Activated T-cell treated with anti-CD3 and anti-CD28 coated beads, Interleukin-2, amount 50 U/mL, for 1 hour (primary cell): ENCODE measurements at regions not wholly inside any gene's neighbourhood (a gene's known extent, or its start where the extent isn't known, plus 50 kb on each side); places are given as distances from the start of the nearest gene placed in this dataset.
"Not testable (repeated sequence)": the region's sequence is repeated elsewhere in the genome, so short reads cannot be mapped to it uniquely, and the experiment has no call there.

Experiments
- DNase-seq: peaks from one replicate; pipeline ENCODE4 v3.0.0-alpha.2; 2020

DNA sequence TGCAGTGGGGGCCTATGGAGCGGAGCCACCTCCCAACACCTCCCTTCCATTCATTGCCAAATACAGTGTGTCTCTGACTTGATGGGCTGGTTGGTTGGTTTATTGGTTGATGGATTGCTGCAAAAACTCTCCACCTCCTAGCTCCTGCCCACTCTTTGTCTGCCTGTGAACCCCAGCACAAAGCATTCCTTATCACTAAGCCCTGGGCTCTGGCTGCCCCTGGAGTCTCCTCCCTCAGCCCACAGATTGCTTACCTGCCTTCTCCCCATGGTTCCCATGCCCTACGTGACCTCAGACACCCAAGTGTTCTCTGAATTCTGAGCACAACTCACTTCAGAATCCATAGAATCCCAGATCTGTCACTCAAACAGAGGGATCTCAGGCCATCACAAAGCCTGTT lies 139.1 kb upstream of the TPM1 start:
- DNase-seq = no peak

DNA sequence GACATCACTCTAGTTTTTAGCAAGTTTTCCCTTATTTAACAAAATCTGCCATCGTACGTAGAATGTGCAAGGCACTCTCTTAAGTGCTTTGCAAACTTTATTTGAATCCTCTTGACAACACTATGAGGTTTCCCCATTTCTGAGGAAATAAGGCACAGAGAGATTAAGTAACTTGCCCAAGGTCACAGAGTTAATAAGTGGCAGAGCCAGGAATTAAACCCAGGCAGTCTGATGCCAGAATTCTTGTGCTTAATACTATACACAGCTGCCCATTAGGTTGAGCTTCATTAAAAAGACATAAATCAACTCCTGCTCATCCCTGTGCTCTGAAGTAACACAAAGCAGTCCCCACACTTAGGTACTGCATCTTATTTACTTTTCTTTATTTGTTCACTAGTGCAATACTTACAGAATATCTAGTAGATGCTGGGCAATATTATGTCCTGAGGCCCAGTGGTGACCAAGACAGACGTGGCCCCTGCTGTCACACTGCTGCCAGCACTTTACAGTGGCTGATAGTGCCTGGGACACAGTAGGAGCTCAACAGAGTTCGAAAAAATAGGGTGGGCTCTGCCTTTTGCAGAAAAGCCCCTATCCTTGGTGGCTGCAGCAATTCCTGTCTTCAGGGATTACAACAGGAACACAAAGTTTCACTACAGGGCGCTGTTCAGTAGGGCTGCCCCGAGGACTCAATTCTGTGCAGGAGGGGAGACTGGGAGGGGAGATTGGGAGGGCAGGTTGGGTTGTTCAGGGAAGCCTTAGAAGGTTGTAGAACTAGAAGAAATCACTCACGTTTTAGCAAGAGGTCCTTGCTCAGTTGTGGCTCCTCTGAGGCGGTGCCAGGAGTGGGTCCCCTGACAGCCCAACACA lies 138.3 kb upstream of the TPM1 start:
- DNase-seq = peak; percentile 28

DNA sequence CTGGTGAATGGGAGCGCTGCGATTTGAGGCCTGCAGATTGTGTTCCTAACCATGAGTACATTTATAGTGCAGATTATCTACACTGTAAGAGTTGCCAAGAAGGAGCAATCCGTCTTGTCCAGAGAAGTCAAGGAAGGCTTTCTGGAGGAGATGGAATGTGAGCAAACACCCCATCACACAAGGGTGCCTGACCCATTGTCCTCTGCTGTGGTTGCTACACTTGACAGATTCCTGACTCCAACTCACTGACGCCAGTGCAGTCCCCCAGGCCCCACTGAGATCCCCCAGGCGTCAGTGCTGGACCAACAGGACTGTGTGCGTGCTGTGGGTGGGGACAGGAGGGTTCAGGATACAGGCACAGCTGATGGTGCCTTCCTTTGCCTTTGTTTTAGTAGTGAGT lies 135.9 kb upstream of the TPM1 start:
- DNase-seq = no peak

DNA sequence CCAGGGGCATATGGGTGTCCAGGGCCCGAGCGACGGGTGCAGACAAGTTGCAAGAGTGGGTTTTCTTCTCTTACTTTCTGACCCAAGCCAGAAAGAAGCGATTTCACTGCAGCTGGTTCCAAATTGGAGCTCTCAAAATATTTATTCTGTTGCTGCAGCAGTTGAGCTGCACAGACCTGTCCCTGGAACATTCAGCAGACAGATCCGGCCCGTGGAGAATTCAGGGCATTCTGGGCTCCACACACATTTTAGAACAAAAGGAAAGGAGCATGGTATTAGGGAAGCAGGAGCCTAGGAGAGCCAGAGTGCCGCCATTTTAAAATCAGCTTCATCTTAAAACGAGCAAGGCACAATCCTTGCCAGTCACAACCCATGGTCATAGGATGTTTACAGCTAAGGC lies 135.3 kb upstream of the TPM1 start:
- DNase-seq = no peak

GRCh38 chr15:62908341-62908740 lies 134.2 kb upstream of the TPM1 start:
- not testable (repeated sequence) for DNase-seq

DNA sequence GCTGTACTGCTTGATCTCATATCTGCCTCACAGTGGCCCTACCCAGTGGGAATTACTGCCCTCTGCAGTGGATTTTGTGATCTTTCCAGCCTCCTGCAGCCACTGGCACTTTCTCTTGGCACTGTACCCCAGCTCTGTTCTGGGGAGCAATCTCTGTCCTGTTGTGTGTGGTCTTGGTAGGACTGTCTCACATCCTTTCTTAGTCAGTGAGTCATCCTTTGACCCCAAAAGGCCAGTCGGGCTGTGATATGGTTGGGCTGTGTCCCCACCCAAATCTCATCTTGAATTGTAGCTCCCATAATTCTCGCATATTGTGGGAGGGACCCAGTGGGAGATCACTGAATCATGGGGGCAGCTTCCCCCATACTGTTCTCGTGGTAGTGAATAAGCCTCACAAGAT lies 133.3 kb upstream of the TPM1 start:
- no peak for DNase-seq

GRCh38 chr15:62912282-62912681 lies 130.3 kb upstream of the TPM1 start:
- DNase-seq = no peak

- DNase-seq = no peak
Measured at GRCh38 chr15:62912808-62913207, 129.7 kb upstream of the TPM1 start.

- no peak for DNase-seq
Measured at GRCh38 chr15:62913246-62913645, 129.3 kb upstream of the TPM1 start.

DNA sequence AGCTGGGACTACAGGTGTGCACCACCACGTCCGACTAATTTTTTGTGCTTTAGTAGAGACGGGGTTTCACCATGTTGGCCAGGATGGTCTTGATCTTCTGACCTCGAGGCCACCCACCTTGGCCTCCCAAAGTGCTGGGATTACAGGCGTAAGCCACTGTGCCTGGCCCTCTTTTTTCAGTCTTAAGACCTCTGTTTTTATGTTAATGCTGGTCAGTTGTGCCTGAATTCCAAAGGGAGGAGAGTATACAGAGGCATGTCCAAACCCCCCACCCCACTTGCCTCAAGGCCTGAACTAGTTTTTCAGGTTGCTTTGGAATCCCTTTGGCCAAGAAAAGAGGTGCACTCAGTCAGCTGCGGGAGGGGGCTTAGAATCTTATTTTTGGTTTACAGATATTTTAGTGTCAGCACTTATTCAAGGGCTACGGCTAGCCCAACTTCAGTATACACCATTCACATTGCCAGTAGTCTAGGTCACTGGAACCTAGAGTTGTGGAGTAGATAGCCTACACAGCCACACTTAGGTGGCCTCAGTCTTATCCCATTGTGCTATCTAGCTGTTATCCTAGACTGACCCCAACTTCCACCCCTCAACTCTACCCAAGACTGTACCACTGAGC lies 128.0 kb upstream of the TPM1 start:
- DNase-seq = no peak

DNA sequence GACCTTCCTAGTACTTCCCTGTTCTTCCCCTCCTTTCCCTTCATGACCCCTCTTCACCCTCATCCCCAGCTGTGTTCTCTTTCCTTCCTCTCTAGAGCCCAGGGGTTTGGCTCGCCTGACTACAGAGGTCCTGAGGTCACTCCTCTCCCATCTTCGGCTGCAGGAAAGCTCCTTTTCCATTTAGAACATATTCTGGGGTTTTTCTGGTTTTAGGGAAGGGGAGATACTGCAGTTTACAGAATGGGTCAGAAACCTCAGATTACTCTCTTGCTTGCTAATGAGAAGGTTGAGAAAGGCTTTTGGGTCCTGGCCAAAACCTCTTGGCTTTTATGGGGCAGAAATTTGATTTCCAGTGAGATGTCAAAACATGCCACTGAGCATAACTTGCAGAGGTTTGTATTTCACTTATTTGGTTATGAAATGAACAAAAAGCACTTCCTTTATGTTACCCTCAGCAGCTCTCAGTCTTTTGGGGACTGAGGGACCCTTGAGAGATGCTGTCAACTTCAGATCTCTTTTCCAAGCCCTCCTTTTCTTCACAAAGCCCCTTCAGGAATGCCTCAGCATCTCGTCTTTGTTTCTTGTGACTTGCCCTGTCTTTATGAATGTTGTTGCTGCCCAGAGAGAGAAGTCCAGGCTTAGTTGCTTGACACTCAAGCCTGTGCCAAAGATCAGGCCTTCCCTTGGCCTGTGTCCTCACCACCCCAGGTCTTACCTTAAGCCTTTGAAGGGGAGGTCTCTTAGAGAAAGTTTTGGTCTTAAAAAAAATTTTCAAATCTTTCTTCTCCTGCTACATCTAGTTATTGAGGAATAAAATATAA lies 121.7 kb upstream of the TPM1 start:
- DNase-seq = no peak

- no peak for DNase-seq
Measured at GRCh38 chr15:62922514-62922913, 120.0 kb upstream of the TPM1 start.

GRCh38 chr15:62925875-62926274 lies 116.7 kb upstream of the TPM1 start:
- DNase-seq = no peak

DNA sequence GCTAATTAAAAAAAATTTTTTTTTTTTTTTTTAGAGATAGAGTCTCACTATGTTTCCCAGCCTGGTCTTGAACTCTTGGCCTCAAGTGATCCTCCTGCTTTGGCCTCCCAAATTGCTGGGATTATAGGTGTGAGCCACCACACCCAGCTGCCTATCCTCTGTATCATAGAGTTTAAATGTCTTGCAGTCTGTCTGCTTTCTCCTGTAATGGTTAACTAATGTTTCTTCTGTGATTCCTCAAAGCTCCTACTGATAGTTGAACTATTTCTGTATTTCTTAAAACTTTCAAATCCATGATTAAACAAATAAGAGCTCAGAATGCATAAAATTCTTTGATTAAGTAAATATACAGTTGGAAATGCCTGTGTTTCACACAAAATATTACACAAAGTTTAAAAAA lies 115.4 kb upstream of the TPM1 start:
- no peak for DNase-seq

GRCh38 chr15:62927836-62928235 lies 114.7 kb upstream of the TPM1 start:
- DNase-seq = no peak

GRCh38 chr15:62928242-62928999 lies 114.1 kb upstream of the TPM1 start:
- no peak for DNase-seq

DNA sequence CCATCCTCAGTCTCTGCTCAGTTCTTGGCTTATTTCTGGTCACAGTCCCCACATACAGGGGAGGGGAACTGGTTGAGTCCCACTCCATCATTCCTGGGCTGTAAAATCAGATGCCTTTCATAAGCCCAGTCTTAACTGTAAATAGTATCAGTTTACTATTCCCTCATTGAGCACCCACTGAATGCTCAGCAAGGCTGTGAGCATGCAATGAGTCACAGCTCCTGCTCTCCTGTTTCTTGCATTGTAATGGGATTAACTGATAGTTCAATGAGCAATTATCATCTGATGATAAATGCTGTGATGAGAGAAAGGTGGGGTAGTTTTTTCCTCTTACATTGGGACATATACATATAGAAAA lies 113.6 kb upstream of the TPM1 start:
- no peak for DNase-seq

DNA sequence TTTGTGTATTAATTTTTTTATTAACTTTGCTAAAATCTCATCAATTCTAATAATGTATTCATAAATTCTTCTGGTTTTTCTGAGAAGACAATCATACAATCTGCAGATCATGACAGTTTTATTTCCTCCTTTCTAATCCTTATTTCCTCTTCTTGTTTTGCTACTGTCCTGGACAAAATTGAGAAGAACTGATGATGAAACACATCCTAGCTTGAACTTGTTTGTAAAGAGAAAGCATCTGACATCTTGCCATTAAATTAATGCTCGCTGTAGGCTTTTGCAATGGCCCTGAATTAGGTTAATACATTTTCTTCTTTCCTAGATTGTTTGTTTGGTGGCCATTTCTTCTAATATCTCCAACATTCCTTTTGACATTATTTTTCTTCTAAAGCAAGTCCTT lies 110.9 kb upstream of the TPM1 start:
- no peak for DNase-seq

- DNase-seq = no peak
Measured at GRCh38 chr15:62932436-62932835, 110.1 kb upstream of the TPM1 start.

DNA sequence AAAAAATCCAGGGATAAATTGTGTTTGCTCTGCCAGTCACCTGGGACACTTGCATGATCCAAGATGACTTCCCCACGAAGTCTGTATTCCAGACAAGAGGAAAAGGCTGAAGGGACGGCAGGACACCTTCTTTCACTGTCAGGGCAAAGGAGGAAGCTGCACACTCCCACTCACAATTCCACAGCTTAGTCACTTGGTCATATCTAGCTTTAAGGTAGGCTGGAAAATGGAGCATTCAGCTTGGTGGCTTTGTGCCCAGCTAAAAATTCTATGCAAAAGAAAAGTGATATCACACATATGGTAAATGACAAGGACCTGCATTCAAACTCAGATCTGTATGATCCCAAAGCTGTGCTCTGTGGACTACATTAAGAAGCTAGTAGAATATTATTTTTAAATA lies 109.2 kb upstream of the TPM1 start:
- no peak for DNase-seq

DNA sequence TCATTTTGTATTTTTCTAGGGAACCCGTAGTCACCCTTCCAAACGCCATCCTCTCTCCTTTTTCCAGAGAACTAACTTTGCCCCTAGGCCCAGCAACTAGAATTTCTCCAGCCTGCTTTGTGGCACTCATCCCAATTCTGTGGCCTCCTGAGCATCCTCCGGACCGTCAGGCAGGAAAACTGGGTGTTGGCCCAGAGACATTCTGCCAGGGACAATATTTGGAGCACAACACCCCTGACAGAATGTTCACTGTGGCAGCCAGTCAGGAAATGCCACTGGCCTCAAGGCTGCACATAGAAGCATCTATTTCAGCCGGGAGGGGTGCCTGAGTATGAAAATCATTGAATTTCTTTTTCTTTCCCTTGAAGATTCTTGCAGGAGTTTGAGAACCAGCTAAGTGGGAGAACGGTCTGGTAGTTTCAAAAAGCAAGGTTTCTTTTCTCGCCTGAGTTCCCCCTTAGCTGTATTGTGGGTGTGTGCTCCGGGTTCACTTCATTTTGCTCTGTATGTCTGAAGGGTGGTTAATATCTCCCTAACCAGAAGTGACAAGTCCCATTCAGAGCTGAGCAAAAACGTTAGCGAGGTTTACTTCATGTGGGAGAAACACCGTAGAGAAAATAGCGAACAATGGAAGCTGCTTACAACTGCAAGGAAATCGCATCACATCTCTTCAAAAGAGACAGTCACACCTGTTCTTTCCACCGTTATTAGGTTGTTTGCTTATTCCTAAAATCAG lies 108.1 kb upstream of the TPM1 start:
- DNase-seq = no peak

DNA sequence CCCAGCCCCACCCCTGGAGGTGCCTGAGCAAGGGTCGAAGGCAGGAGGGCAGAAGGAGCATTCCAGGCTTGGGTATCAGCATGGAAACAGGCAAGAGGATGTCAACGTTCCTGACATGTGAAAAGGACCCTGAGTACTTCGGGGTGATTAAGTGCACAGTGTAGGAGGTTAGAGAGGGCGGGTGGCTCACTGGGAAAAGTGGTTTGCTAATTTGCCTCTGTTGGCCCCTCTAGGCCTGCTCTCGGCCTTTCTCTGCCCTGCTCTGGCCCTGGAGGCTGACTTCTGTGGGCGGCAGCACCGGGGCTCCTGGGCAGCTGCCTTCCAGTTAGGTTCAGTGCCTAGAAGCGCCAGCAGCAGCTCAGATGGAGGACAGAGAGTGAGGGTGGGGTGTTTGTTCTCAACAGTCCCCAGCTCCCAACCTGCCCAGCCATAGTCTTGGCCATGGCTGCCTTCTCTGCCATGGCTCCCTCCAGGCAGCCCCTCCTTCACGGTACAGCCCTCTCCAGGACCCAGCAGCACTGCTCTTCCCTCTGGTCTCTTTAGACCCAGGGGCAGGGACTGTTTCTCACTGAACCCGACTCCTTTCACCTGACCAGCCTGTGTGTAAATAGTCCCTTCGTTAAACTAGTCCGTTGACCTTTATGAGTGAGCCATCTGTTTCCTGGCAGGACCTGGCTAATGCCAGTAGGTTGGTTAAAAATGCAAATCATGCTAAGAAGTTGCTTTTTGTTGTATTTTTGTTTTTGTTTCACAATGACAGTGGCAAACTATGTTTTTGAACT lies 107.1 kb upstream of the TPM1 start:
- DNase-seq = no peak
